ENCODE measurements at regions not wholly inside any gene's neighbourhood (a gene's known extent, or its start where the extent isn't known, plus 50 kb on each side); places are given as distances from the start of the nearest gene placed in this dataset.

- TF ChIP-seq CTCF (IDR thresholded peaks at IDR 0.05) (no peak), CHD2 (IDR thresholded peaks at IDR 0.05; ENCODE audit: low read length, partially characterized antibody) (no peak)
These were observed 261.4 kb downstream of the LRFN2 start for GRCh38 chr6:40325791-40326190.
